ENCODE measurements at regions not wholly inside any gene's neighbourhood (a gene's known extent, or its start where the extent isn't known, plus 50 kb on each side); places are given as distances from the start of the nearest gene placed in this dataset.

DNA sequence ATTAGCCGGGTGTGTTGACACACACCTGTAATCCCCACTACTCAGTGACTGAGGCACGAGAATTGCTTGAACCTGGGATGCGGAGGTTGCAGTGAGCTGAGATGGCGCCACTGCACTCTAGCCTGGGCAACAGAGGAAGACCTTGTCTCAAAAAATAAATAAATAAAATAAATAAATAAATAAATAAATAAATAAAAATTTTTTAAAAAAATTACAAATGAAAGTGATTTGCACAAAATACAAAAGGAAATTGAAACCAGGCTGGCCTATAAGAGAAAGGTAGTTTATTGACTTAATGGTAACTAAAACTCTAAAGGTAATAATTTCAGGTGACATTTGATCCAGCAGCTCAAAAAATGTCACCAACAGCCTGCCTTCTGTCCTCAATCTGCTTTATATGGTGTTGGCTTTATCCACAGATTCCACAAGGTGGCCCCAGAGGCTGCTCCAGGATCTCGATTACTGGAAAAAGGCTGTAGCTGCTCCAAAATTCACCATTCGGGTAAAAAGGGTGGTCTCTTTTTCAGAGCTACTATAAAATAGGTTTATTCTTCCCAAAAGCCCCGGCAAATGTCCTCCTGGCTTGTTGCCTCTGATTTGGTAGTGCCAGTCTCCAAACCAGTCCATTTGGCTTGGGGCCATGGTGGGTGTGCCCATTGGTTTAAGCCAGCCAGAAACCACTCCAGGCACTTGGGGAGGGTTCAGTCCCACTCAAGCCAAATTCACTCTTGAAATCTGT is 61.4 kb upstream of the TRIM2 start:
- TF ChIP-seq ZNF274 (IDR thresholded peaks at IDR 0.05; ENCODE audit: low read depth, low read length) (no peak), YY1 (IDR thresholded peaks at IDR 0.05; ENCODE audit: insufficient read depth, insufficient read length) (no peak), SUZ12 (IDR thresholded peaks at IDR 0.05; ENCODE audit: extremely low read depth, insufficient read depth, insufficient read length) (no peak)
